M059J (cell line): ENCODE measurements at regions not wholly inside any gene's neighbourhood (a gene's known extent, or its start where the extent isn't known, plus 50 kb on each side); places are given as distances from the start of the nearest gene placed in this dataset.

Source experiments
- DNase-seq: peaks from one replicate; pipeline ENCODE4 v3.0.0-alpha.2; 2012; ENCODE audit warnings: low read depth

- no peak for DNase-seq
Observed at GRCh38 chr9:2313512-2313911, 298.4 kb downstream of the SMARCA2 start.

GRCh38 chr9:2317591-2317990, 302.4 kb downstream of the SMARCA2 start:
- peak; percentile 7 for DNase-seq

GRCh38 chr9:2319421-2319820, 302.2 kb upstream of the VLDLR start:
- no peak for DNase-seq

- no peak for DNase-seq
Observed at GRCh38 chr9:2320114-2320513, 301.5 kb upstream of the VLDLR start.

- no peak for DNase-seq
Observed at GRCh38 chr9:2320632-2321031, 301.0 kb upstream of the VLDLR start.

- DNase-seq, result no peak
Observed at GRCh38 chr9:2321523-2322148, 300.0 kb upstream of the VLDLR start.

GRCh38 chr9:2324742-2325141, 296.8 kb upstream of the VLDLR start:
- no peak for DNase-seq

GRCh38 chr9:2332663-2333062, 288.9 kb upstream of the VLDLR start:
- DNase-seq, result no peak

GRCh38 chr9:2335260-2335659, 286.3 kb upstream of the VLDLR start:
- no peak for DNase-seq

GRCh38 chr9:2336055-2336454, 285.5 kb upstream of the VLDLR start:
- DNase-seq, result peak; percentile 34

- no peak for DNase-seq
Observed at GRCh38 chr9:2337131-2337530, 284.5 kb upstream of the VLDLR start.

- no peak for DNase-seq
Observed at GRCh38 chr9:2337627-2338026, 284.0 kb upstream of the VLDLR start.

- DNase-seq, result no peak
Observed at GRCh38 chr9:2338777-2339365, 282.7 kb upstream of the VLDLR start.

- no peak for DNase-seq
Observed at GRCh38 chr9:2339416-2339815, 282.2 kb upstream of the VLDLR start.

GRCh38 chr9:2340046-2340760, 281.4 kb upstream of the VLDLR start:
- no peak for DNase-seq

- no peak for DNase-seq
Observed at GRCh38 chr9:2341126-2341525, 280.5 kb upstream of the VLDLR start.

GRCh38 chr9:2341956-2342355, 279.6 kb upstream of the VLDLR start:
- no peak for DNase-seq

GRCh38 chr9:2343756-2344155, 277.8 kb upstream of the VLDLR start:
- no peak for DNase-seq

GRCh38 chr9:2344436-2344835, 277.2 kb upstream of the VLDLR start:
- no peak for DNase-seq

GRCh38 chr9:2345013-2345412, 276.6 kb upstream of the VLDLR start:
- no peak for DNase-seq

- no peak for DNase-seq
Observed at GRCh38 chr9:2346277-2346913, 275.2 kb upstream of the VLDLR start.

- DNase-seq, result no peak
Observed at GRCh38 chr9:2351324-2351723, 270.3 kb upstream of the VLDLR start.

- no peak for DNase-seq
Observed at GRCh38 chr9:2354216-2354615, 267.4 kb upstream of the VLDLR start.
